HepG2 (cell line): ENCODE measurements at regions not wholly inside any gene's neighbourhood (a gene's known extent, or its start where the extent isn't known, plus 50 kb on each side); places are given as distances from the start of the nearest gene placed in this dataset.

Source experiments
- CBFB ChIP-seq: sonication (generic); formaldehyde crosslinking; IDR thresholded peaks from 2 replicates; pipeline ENCODE4 v1.4.0; 2020; ENCODE audit warnings: missing genetic modification reagents
- CBX2 ChIP-seq, 2 experiments: fragments of 200-600 bp in 1 of 2; sonication (generic); formaldehyde crosslinking in 1 of 2; IDR thresholded peaks; 2 replicates each; pipeline versions ENCODE4 v1.7.0 to v1.8.1; 2018 to 2022; ENCODE audit warnings: low read depth in 2 of 2, low read length in 1 of 2, mild to moderate bottlenecking in 1 of 2, missing genetic modification reagents in 1 of 2
- MIER2 ChIP-seq: IDR thresholded peaks from 2 replicates; pipeline ENCODE4 v1.6.1; 2016; ENCODE audit warnings: missing biosample characterization, missing genetic modification reagents
- MXI1 ChIP-seq: IDR thresholded peaks from 3 replicates; pipeline ENCODE4 v1.6.1; 2012; ENCODE audit warnings: low read depth, low read length, inconsistent platforms, borderline replicate concordance
- RXRB ChIP-seq: IDR thresholded peaks from 2 replicates; pipeline ENCODE4 v1.6.1; 2016; ENCODE audit warnings: borderline replicate concordance, missing genetic modification reagents, missing compliant biosample characterization
- SIX1 ChIP-seq: sonication (generic); formaldehyde crosslinking; IDR thresholded peaks from 2 replicates; pipeline ENCODE4 v1.4.0; 2020; ENCODE audit warnings: missing genetic modification reagents, borderline replicate concordance
- SP1 ChIP-seq, 2 experiments: fragments of 450-650 bp in 1 of 2; sonication (generic) in 1 of 2; formaldehyde crosslinking in 1 of 2; IDR thresholded peaks; 2 replicates each; pipeline versions ENCODE4 v1.4.0 to v1.6.1; 2016 to 2020; ENCODE audit warnings: missing genetic modification reagents in 1 of 2
- ZNF530 ChIP-seq: sonication (generic); formaldehyde crosslinking; IDR thresholded peaks from 2 replicates; pipeline ENCODE4 v1.5.0; 2020; ENCODE audit warnings: low read depth, mild to moderate bottlenecking, missing genetic modification reagents
- TF ChIP-seq, protein P1 (sequence below): sonication (generic); formaldehyde crosslinking; IDR thresholded peaks from 2 replicates; pipeline ENCODE4 v1.4.0; 2020; ENCODE audit warnings: mild to moderate bottlenecking, low read depth, missing genetic modification reagents
- TF ChIP-seq, protein P2 (sequence below): sonication (generic); formaldehyde crosslinking; IDR thresholded peaks from 2 replicates; pipeline ENCODE4 v1.5.0; 2020; ENCODE audit warnings: mild to moderate bottlenecking, missing genetic modification reagents, moderate library complexity
- TF ChIP-seq, protein P3 (sequence below): sonication (generic); formaldehyde crosslinking; IDR thresholded peaks from 2 replicates; pipeline ENCODE4 v1.5.0; 2020; ENCODE audit warnings: missing genetic modification reagents
- TF ChIP-seq, protein P4 (sequence below): sonication (generic); formaldehyde crosslinking; IDR thresholded peaks from 2 replicates; pipeline ENCODE4 v1.4.0; 2020; ENCODE audit warnings: missing genetic modification reagents, borderline replicate concordance
- TF ChIP-seq, protein P5 (sequence below): sonication (generic); formaldehyde crosslinking; IDR thresholded peaks from 2 replicates; pipeline ENCODE4 v1.5.1; 2020; ENCODE audit warnings: missing genetic modification reagents, mild to moderate bottlenecking, borderline replicate concordance

DNA sequence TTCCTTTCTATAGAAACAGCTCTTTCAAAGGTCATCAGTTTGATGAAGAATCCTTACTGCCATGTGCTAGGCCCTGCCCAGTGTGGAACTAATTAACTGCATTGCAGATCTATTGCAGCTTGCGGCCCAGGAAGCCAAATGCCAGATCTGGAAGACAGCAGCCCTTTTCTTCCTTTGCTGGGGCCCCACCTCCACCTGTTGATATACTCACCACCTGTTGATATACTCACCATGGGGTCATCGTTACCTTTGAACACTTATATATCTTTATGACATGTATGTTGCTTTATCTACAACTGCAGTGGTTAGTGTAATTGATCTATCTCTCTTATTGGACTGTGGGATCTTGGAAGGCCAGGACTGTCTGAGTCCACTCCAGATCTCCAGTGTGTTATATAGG lies 292.5 kb downstream of the ATP23 start:
- TF ChIP-seq ZNF530 (CRISPR knock-in tag) = no peak
- TF ChIP-seq, protein P1, sequence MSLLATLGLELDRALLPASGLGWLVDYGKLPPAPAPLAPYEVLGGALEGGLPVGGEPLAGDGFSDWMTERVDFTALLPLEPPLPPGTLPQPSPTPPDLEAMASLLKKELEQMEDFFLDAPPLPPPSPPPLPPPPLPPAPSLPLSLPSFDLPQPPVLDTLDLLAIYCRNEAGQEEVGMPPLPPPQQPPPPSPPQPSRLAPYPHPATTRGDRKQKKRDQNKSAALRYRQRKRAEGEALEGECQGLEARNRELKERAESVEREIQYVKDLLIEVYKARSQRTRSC (CRISPR knock-in tag) = no peak
- TF ChIP-seq RXRB (CRISPR knock-in tag) = no peak
- TF ChIP-seq SIX1 (CRISPR knock-in tag) = no peak
- no peak for TF ChIP-seq MIER2 (CRISPR knock-in tag)
- TF ChIP-seq, protein P2, sequence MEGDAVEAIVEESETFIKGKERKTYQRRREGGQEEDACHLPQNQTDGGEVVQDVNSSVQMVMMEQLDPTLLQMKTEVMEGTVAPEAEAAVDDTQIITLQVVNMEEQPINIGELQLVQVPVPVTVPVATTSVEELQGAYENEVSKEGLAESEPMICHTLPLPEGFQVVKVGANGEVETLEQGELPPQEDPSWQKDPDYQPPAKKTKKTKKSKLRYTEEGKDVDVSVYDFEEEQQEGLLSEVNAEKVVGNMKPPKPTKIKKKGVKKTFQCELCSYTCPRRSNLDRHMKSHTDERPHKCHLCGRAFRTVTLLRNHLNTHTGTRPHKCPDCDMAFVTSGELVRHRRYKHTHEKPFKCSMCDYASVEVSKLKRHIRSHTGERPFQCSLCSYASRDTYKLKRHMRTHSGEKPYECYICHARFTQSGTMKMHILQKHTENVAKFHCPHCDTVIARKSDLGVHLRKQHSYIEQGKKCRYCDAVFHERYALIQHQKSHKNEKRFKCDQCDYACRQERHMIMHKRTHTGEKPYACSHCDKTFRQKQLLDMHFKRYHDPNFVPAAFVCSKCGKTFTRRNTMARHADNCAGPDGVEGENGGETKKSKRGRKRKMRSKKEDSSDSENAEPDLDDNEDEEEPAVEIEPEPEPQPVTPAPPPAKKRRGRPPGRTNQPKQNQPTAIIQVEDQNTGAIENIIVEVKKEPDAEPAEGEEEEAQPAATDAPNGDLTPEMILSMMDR (CRISPR knock-in tag) = no peak
- TF ChIP-seq, protein P3, sequence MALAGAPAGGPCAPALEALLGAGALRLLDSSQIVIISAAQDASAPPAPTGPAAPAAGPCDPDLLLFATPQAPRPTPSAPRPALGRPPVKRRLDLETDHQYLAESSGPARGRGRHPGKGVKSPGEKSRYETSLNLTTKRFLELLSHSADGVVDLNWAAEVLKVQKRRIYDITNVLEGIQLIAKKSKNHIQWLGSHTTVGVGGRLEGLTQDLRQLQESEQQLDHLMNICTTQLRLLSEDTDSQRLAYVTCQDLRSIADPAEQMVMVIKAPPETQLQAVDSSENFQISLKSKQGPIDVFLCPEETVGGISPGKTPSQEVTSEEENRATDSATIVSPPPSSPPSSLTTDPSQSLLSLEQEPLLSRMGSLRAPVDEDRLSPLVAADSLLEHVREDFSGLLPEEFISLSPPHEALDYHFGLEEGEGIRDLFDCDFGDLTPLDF = no peak
- TF ChIP-seq SP1 (IDR thresholded peaks at IDR 0.05) = no peak
- no peak for TF ChIP-seq SP1 (CRISPR knock-in tag; IDR thresholded peaks at IDR 0.05)
- TF ChIP-seq MXI1 = no peak
- TF ChIP-seq, protein P4, sequence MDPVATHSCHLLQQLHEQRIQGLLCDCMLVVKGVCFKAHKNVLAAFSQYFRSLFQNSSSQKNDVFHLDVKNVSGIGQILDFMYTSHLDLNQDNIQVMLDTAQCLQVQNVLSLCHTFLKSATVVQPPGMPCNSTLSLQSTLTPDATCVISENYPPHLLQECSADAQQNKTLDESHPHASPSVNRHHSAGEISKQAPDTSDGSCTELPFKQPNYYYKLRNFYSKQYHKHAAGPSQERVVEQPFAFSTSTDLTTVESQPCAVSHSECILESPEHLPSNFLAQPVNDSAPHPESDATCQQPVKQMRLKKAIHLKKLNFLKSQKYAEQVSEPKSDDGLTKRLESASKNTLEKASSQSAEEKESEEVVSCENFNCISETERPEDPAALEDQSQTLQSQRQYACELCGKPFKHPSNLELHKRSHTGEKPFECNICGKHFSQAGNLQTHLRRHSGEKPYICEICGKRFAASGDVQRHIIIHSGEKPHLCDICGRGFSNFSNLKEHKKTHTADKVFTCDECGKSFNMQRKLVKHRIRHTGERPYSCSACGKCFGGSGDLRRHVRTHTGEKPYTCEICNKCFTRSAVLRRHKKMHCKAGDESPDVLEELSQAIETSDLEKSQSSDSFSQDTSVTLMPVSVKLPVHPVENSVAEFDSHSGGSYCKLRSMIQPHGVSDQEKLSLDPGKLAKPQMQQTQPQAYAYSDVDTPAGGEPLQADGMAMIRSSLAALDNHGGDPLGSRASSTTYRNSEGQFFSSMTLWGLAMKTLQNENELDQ (CRISPR knock-in tag) = no peak
- TF ChIP-seq CBFB (CRISPR knock-in tag) = no peak
- TF ChIP-seq, protein P5, sequence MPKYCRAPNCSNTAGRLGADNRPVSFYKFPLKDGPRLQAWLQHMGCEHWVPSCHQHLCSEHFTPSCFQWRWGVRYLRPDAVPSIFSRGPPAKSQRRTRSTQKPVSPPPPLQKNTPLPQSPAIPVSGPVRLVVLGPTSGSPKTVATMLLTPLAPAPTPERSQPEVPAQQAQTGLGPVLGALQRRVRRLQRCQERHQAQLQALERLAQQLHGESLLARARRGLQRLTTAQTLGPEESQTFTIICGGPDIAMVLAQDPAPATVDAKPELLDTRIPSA (CRISPR knock-in tag) = no peak
- TF ChIP-seq CBX2 (IDR thresholded peaks at IDR 0.05; ENCODE audit: low read depth, low read length) = no peak
- TF ChIP-seq CBX2 (CRISPR knock-in tag; IDR thresholded peaks at IDR 0.05; ENCODE audit: low read depth) = no peak
